CD4-positive, alpha-beta T cell treated with Interleukin-17A for 4 hours (primary cell): ENCODE measurements at regions not wholly inside any gene's neighbourhood (a gene's known extent, or its start where the extent isn't known, plus 50 kb on each side); places are given as distances from the start of the nearest gene placed in this dataset.
"Not testable (repeated sequence)": the region's sequence is repeated elsewhere in the genome, so short reads cannot be mapped to it uniquely, and the experiment has no call there.

Source experiments
- DNase-seq: peaks from one replicate; pipeline ENCODE4 v3.0.0-alpha.2; 2020; ENCODE audit warnings: mixed read lengths

DNA sequence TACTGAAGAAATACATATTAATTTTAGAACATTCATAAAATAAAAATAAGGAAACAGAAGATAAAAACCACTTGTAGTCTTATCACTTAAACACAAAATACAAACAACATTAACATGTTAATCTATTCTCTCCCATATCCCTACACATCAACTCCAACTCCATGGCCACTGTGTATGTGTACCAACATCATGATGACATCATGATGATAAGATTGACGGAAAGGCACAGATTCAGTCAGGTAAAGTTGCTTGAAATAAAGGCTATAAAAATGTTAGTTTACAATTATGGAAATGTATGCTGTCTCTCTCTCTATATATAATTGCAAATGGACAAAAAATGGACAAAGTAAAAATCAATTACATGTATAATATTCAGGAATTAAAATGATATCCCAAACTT, 388.5 kb upstream of the UBE2E3 start:
- DNase-seq: no peak

- not testable (repeated sequence) for DNase-seq
Measured at GRCh38 chr2:180591093-180591781, 389.2 kb upstream of the UBE2E3 start.

GRCh38 chr2:180583441-180584140, 396.8 kb upstream of the UBE2E3 start:
- no peak for DNase-seq

DNA sequence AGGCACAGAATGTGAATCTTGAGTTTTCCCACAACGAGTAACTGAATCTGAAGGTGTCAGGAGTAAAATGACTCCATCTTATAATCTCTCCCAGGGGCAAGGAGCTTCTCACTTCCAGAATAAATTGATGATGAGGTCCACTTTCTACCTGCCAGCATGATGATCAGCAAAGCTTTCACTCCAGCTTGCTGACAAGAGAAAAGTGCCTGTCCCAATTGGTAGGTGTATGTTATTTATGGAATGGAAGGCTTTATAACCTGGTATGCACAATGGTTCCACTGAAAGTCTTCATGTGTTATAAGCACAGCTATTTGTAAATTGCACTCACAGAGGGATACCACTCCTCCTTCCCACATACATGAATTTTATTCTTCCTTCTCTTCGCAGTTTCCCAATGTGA, 401.0 kb upstream of the UBE2E3 start:
- DNase-seq: no peak

DNA sequence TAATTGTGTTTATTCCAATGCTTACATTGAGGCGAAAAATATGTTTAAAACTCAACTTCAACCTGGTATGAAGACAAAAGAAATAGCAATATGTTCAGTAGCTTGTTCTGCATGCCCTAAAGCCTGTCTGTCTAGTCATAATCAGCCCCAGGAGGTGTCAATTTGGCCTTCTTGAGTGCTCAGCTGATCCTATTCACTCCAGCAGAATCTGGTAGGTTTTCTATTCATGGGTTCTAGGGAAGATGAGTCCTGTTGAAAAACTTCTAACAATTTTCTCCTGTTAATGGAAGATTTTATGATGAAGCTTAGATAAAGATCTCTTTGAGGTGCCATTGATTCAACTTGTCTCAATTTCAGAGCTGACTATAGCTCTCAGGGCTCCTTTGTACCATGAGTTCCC, 402.0 kb upstream of the UBE2E3 start:
- DNase-seq: no peak

- no peak for DNase-seq
Measured at GRCh38 chr2:180577567-180577966, 402.8 kb upstream of the UBE2E3 start.

DNA sequence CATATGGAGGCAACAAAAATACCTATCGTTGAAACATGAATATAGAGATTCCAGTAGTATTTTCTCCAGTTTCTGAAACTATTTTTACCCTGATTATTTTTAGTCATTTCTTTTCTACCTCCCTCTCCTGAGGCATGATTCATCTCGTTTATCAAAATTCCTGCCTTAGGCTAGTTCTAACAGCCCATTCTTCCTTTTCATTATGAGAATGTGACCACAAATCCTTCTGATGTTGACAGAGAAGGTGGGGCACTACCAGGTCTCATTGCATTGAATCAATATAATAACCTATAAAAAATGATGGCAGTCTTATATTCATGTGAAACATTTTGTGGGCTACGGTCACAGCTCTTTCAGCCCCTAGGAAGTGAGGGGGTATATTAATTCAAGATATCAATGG, 406.5 kb upstream of the UBE2E3 start:
- no peak for DNase-seq

DNA sequence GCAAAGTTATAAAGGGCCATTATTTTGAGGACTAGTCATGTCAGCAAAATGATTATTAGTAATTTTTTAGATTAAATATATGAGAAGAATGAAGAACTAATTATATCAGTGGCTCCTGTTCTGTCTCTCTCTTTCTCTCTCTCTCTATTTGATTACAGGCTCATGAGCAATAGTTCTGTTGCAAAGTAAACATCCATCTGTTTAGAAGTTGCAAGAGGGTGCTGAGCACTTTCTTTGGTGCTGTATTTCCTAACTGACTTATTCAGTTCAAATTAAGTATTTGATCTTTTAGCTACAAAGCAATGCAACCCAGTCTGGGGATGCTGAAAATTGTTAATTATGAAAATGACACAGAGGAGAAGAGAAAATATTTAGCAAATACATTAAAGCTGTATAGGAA, 408.1 kb upstream of the UBE2E3 start:
- no peak for DNase-seq

DNA sequence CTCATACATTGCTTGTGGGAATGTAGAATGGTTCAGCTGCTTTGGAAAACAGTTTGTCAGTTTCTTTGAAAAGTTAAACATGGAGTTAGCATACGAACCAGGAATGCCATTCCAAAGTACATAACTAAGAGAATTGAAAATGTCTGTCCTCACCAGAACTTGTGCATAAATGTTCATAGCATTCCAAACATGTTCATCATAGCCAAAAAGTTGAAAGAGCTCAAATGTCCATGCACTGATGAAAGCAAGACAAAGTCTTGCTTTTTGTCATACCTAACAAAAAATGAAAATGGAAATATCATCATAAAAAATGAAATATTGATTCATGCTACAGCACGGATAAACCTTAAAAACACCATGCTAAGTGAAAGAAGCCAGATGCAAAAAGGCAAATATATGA, 408.8 kb upstream of the UBE2E3 start:
- DNase-seq: no peak

GRCh38 chr2:180570864-180571263, 409.5 kb upstream of the UBE2E3 start:
- no peak for DNase-seq

DNA sequence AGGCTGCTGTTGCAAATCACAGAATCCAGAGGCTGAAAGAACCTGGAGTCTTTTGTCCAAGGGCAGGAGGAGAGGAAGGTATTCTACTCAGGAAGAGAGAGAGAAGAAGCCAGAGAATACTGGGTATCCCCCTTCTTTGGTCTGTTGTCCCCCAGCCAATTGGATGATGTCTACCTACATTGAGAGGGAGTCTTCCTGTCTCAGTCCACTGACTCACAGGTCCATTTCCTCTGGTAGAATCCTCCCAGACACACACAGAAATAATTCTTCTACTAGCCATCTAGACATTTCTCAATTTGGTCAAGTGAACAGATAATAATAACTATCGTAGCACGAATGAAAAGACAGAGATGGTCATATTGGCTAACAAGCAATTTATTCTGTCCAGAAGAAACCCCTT, 416.4 kb upstream of the UBE2E3 start:
- no peak for DNase-seq

DNA sequence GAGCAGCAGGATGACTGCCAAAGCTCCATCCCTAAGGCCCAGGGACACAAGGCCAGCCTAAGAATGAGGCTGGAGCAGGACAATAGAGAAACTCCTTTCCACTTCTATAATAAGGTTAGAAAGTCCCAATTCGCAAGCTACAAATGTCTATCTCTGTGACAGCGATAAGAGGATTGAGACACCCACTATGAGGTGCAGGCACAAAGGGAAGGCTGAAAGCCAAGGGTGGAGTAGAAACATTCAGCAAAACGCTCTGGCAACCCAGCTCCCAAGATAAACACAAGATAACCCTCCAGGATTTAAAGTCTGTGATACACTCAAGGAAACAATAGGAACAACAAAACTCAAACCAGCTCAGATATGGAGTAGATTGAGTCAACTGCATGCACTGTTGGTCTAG, 418.0 kb upstream of the UBE2E3 start:
- DNase-seq: no peak

DNA sequence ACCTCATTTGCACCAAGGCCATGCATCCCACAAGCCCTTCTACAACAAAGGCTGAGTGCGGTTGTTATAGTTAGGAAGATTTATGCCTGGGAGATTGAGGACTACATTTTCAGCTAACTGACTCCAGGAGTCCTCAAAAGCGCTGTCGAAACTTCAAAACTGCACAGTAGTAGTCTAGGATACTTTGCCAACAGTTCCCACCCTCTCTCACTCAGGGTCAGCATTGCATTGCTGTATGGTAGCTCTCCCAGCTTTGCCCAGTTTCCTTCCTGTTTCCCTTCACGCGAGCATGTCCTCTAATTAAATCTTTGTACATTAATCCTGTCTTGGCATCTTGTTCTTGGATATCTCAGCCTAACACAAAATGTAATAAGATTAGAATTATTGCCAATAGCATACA, 420.6 kb upstream of the UBE2E3 start:
- DNase-seq: no peak

DNA sequence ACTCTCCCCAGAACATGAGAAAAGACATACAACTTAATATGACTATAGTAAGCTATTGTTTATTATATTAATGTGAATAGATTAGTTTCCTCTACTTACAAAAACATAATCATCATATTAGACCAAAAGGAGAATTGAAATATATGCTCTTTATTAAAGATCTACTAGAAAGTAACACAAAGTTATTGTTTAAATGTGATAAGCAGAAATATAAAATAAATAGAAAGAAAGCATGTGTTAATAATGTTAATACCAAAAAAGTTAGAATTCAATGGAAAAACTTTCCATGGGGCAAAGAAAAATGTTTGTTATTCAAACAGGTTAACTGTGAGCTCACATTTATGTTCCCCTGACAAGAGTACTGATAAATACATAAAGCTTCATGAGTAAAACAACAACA, 421.4 kb upstream of the UBE2E3 start:
- no peak for DNase-seq

DNA sequence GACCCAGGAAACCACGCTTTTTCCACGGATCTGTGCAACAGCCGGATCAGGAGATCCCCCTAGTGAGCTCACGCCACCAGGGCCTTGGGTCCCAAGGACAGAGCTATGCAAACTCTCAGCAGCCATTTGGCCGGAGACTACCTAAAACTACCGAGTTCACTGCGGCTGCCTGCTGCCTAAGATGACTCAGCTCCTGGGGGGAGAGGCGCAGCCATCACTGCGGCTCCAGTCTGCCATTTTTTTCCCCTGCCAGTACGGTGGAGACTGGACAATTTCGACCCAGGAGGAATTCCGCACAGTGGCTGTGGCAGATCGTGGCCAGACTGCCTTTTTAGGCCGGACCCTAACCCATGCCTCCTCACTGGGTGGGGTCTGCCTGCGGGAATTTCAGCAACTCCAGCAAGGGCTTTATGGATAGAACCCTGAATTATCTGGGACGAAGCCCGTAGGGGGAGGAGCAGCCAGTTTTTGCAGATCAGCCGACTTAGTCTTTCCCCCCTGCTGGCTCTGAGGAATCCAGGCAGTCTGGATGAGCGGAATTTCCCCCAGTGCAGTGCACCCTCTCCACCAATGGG, 424.9 kb upstream of the UBE2E3 start:
- DNase-seq: no peak

- DNase-seq: no peak
Measured at GRCh38 chr2:180554330-180554729, 426.1 kb upstream of the UBE2E3 start.

DNA sequence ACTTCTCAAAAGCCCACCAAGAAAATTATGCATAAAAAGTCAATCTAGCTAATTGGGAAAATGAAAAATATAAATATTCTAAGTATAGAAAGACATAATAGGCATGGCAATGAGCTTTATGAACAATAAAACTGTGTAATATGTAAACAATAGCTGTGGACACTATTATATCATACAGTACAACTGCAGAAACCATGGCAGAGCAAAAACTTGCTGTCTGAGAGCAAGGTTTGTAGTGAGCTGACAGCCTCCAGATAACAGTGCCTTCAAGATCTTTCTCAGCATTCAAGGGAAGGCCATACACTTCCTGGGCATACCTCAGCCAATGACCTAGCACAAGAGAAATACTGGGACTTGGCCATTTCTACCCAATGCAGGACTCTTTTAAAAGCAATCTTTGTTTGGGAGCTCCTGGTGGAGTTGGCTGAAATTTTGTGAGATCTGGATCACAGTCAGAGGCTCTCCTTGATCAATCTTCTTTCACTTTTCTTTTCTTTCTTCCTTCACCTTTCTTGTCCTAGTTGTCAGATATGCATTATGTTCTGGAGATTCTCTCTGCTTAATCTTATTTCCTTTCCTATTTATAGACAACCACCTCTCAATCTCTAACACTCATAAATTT, 427.2 kb upstream of the UBE2E3 start:
- no peak for DNase-seq

- DNase-seq: no peak
Measured at GRCh38 chr2:180542511-180542910, 437.9 kb upstream of the UBE2E3 start.

DNA sequence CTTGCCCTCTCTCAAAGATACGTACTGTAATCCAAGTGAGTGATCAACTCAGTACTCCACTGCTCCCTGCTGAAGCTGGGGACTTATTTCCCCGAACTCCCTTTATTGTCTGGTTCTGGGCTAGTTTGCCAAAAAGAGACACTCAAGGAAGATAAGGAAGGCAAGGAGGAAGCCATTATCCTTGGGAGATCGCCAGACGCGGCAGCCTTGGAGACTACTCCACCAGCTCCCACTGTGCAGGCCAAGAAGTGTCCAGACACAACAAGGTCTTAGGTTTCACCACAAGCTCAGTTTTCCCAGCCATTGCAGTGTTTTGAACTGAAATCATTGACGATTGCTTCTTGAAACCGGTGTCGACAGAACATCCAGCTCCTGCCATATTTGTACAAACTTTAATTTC, 439.6 kb upstream of the UBE2E3 start:
- DNase-seq: no peak

DNA sequence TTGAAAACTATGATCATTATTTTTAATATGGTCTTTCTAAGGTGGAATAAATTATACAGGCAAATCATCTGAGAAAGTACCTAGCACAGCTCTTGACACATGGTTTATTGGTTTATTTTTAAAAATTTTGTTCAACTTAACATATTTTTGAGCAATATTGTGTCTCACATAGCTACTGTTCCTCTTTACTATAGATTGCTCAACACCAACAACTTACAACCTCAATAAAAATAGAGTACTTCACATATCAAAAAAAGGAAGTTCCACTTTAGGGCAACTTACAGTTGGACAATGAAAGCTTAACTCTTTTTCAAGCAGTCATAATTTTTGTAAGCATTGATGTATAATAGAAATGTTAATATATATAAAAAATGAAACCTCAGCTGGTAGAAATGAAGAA, 440.9 kb upstream of the UBE2E3 start:
- DNase-seq: no peak

DNA sequence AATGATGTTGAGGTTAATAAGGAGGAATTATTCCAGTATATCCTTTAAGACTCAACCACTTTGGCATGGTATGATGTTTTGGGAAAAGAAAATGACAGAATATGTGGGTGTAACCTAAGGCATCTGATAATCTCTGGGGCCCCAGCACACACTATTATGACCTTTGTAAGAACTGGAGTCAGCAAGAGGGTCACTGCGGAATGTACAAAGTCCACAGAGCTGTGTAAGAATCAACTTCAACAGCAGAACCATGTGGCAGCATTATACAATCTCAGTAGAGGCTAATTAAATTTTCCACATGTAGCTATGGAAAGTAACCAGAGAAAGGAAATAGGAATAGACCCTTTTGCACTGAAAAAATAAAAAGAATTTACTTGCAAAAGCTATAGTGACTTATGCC, 445.1 kb upstream of the UBE2E3 start:
- no peak for DNase-seq

DNA sequence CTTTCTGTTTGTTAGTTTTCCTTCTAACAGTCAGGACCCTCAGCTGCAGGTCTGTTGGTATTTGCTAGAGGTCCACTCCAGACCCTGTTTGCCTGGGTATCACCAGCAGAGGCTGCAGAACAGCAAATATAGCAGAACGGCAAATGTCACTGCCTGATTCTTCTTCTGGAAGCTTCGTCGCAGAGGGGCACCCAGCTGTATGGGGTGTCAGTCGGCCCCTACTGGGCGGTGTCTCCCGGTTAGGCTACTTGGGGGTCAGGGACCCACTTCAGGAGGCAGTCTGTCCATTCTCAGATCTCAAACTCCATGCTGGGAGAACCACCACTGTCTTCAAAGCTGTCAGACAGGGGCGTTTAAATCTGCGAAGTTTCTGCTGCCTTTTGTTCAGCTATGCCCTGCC, 448.6 kb upstream of the UBE2E3 start:
- not testable (repeated sequence) for DNase-seq

DNA sequence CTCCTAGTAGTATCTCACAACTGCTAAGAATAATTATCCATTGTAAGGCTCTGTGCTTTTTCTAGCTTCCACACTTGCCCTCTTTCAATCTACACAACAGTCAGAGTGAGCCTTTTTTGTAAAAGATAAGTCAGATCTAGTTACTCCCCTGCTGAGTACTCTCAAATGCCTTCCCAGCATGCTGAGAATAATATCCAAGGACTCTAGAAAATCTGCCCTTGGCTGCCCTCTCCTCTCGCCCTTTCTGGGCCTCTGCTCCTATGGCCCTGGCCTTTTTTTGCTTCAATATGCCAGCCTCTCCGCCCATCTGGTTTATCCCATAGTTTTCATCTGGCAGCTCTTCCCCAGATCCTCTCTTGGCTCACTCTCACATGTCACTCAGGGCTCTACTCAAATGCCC, 455.9 kb upstream of the UBE2E3 start:
- no peak for DNase-seq
